CD14-positive monocyte (primary cell): ENCODE measurements at regions not wholly inside any gene's neighbourhood (a gene's known extent, or its start where the extent isn't known, plus 50 kb on each side); places are given as distances from the start of the nearest gene placed in this dataset.

Experiments
- DNase-seq, 3 donors: peaks; one replicate each; pipeline ENCODE4 v3.0.0-alpha.2; 2011 to 2022
- H2AFZ ChIP-seq: 2 replicates; pipeline ENCODE4 v1.6.0; 2012; ENCODE audit warnings: mild to moderate bottlenecking, low read depth, low read length, inconsistent platforms; ENCODE audit not compliant: insufficient read depth, poor library complexity, severe bottlenecking
- H3K27ac ChIP-seq, 2 donors: 1 replicate in 1 of 2; 2 replicates in 1 of 2; pipeline ENCODE4 v1.5.1; 2012 to 2013; ENCODE audit warnings: low read length in 2 of 2, control low read depth in 1 of 2, inconsistent platforms in 1 of 2, low read depth in 1 of 2, mild to moderate bottlenecking in 1 of 2
- H3K27me3 ChIP-seq, 2 donors: one replicate each; pipeline versions ENCODE4 v1.6.0 to v1.6.1; 2011 to 2013; ENCODE audit warnings: low read length in 2 of 2; ENCODE audit not compliant: control insufficient read depth in 2 of 2, insufficient read depth in 2 of 2
- H3K36me3 ChIP-seq, 2 donors: replicated peaks in 1 of 2; 1 replicate in 1 of 2; 2 replicates in 1 of 2; pipeline versions ENCODE4 v1.5.1 to v1.6.1; 2012 to 2013; ENCODE audit warnings: low read length in 2 of 2, control low read depth in 1 of 2, inconsistent platforms in 1 of 2, mild to moderate bottlenecking in 1 of 2; ENCODE audit not compliant: insufficient read depth in 2 of 2, control insufficient read depth in 1 of 2
- H3K4me1 ChIP-seq, 2 donors: 1 replicate in 1 of 2; 2 replicates in 1 of 2; pipeline versions ENCODE4 v1.5.1 to v1.6.1; 2012 to 2013; ENCODE audit warnings: low read length in 2 of 2, control low read depth in 1 of 2, inconsistent platforms in 1 of 2, mild to moderate bottlenecking in 1 of 2, moderate library complexity in 1 of 2; ENCODE audit not compliant: insufficient read depth in 2 of 2, control insufficient read depth in 1 of 2
- H3K4me2 ChIP-seq: replicated peaks from 2 replicates; pipeline ENCODE3; 2012; ENCODE audit warnings: low read length, moderate library complexity, mild to moderate bottlenecking; ENCODE audit not compliant: poor library complexity, severe bottlenecking; ENCODE audit errors: extremely low read depth
- H3K4me3 ChIP-seq, 3 experiments: fragments of 200-600 bp in 1 of 3; sonication (generic) in 1 of 3; replicated peaks in 1 of 3; 1 replicate in 2 of 3; 2 replicates in 1 of 3; pipeline ENCODE4 v1.5.1; 2011 to 2013; ENCODE audit warnings: low read length in 3 of 3, mild to moderate bottlenecking in 3 of 3, control low read depth in 2 of 3, low read depth in 2 of 3, inconsistent platforms in 1 of 3, moderate library complexity in 1 of 3
- H3K79me2 ChIP-seq: 2 replicates; pipeline ENCODE4 v1.6.0; 2012; ENCODE audit warnings: mild to moderate bottlenecking, control low read depth, inconsistent platforms, low read length, moderate library complexity; ENCODE audit not compliant: insufficient read depth
- H3K9ac ChIP-seq: 2 replicates; pipeline ENCODE4 v1.6.0; 2017; ENCODE audit warnings: low read length, mild to moderate bottlenecking; ENCODE audit not compliant: insufficient read depth, poor library complexity, severe bottlenecking
- H3K9me3 ChIP-seq, 2 donors: replicated peaks in 1 of 2; 1 replicate in 1 of 2; 2 replicates in 1 of 2; pipeline versions ENCODE4 v1.5.1 to v1.6.1; 2012 to 2013; ENCODE audit warnings: low read length in 2 of 2, control low read depth in 1 of 2; ENCODE audit not compliant: control insufficient read depth in 1 of 2, insufficient read depth in 1 of 2
- H4K20me1 ChIP-seq: 2 replicates; pipeline ENCODE4 v1.6.0; 2012; ENCODE audit warnings: mild to moderate bottlenecking, low read length, control low read depth, moderate library complexity; ENCODE audit not compliant: insufficient read depth
- H3K27ac Mint-ChIP-seq, 7 donors: one replicate each; pipeline ENCODE4 v1.8.0; 2020; ENCODE audit warnings: mild to moderate bottlenecking in 7 of 7, mixed read lengths in 7 of 7, moderate library complexity in 6 of 7, inconsistent platforms in 2 of 7
- H3K27me3 Mint-ChIP-seq, 3 donors: one replicate each; pipeline ENCODE4 v1.8.0; 2021 to 2022; ENCODE audit warnings: low read depth in 3 of 3, mild to moderate bottlenecking in 3 of 3, mixed read lengths in 3 of 3, moderate library complexity in 3 of 3, inconsistent platforms in 1 of 3
- H3K36me3 Mint-ChIP-seq, 2 donors: one replicate each; pipeline ENCODE4 v1.8.0; 2020; ENCODE audit warnings: mixed read lengths in 2 of 2, inconsistent platforms in 1 of 2, mild to moderate bottlenecking in 1 of 2
- H3K4me1 Mint-ChIP-seq: one replicate; pipeline ENCODE4 v1.8.0; 2020; ENCODE audit warnings: mild to moderate bottlenecking, mixed read lengths
- H3K4me3 Mint-ChIP-seq, 2 donors: one replicate each; pipeline ENCODE4 v1.8.0; 2020; ENCODE audit warnings: mild to moderate bottlenecking in 2 of 2, mixed read lengths in 2 of 2, moderate library complexity in 1 of 2
- H3K9me3 Mint-ChIP-seq, 7 donors: one replicate each; pipeline ENCODE4 v1.8.0; 2020 to 2022; ENCODE audit warnings: mixed read lengths in 7 of 7, mild to moderate bottlenecking in 6 of 7, moderate library complexity in 6 of 7, inconsistent platforms in 2 of 7
- WGBS: methylation state at CpG from one replicate; pipeline ENCODE4 v1.1.5; 2013; ENCODE audit warnings: missing lambda C conversion rate; ENCODE audit not compliant: insufficient coverage; 5-methylcytosine and 5-hydroxymethylcytosine counted together
- intact Hi-C, 2 donors: fragments of 100-400 bp; cut with micrococcal nuclease; formaldehyde crosslinking; loops; one replicate each; pipeline versions ENCODE4 v1.15.0 to v1.15.1; 2023
- TF ChIP-seq, protein P1 (sequence below): fragments of 200-600 bp; IDR thresholded peaks from one replicate; pipeline ENCODE4 v1.8.0; 2022; ENCODE audit warnings: antibody characterized with exemption, mild to moderate bottlenecking

DNA sequence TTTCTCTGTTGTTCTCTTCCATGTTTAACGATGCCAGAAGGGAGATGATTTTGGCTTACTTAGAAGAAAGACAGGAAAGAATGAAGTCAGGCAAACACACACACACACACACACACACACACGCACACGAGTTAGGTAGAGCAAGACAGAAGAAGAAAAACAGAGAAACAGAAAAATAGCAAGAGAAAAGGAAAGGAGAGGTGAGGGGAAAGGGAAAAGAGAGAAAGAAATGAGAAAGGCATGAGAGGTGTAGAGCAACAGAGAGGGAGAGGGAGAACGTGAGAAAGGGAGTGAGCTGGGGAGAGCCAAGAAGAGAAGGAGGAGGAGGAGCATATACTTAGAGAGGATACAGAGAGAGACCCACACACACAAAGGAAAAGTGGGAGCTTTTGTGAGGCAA lies 385.3 kb downstream of the DOK5 start:
- Mint-ChIP-seq H3K36me3 (no peaks in the 10 kb centered on the region), H3K4me1 (no peaks in the 10 kb centered on the region), H3K9me3 (peaks cover 0 to 5% (median 3%) of the 10 kb centered on the region in 7 donors), H3K27me3 (no peaks in the 10 kb centered on the region), H3K4me3 (no peak overlapping the region), H3K27ac (no peak overlapping the region)
- TF ChIP-seq, protein P1, sequence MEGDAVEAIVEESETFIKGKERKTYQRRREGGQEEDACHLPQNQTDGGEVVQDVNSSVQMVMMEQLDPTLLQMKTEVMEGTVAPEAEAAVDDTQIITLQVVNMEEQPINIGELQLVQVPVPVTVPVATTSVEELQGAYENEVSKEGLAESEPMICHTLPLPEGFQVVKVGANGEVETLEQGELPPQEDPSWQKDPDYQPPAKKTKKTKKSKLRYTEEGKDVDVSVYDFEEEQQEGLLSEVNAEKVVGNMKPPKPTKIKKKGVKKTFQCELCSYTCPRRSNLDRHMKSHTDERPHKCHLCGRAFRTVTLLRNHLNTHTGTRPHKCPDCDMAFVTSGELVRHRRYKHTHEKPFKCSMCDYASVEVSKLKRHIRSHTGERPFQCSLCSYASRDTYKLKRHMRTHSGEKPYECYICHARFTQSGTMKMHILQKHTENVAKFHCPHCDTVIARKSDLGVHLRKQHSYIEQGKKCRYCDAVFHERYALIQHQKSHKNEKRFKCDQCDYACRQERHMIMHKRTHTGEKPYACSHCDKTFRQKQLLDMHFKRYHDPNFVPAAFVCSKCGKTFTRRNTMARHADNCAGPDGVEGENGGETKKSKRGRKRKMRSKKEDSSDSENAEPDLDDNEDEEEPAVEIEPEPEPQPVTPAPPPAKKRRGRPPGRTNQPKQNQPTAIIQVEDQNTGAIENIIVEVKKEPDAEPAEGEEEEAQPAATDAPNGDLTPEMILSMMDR = no peak
- WGBS = no CpG with 5 or more reads among the region's 4 CpGs
- no peak for DNase-seq
- no peak overlapping the region for H3K27ac ChIP-seq
- no peak overlapping the region for H3K9ac ChIP-seq
- peaks cover 0 to 2% of the 10 kb centered on the region in 2 donors for H3K9me3 ChIP-seq
- H2AFZ ChIP-seq = no peak overlapping the region
- H3K79me2 ChIP-seq = no peaks in the 10 kb centered on the region
- intact Hi-C loops = no loop called here
- H3K4me3 ChIP-seq = no peak overlapping the region
- H3K4me2 ChIP-seq = no peak overlapping the region
- no peaks in the 10 kb centered on the region for H3K27me3 ChIP-seq
- H4K20me1 ChIP-seq = no peaks in the 10 kb centered on the region
- H3K4me1 ChIP-seq = no peaks in the 10 kb centered on the region
- no peaks in the 10 kb centered on the region for H3K36me3 ChIP-seq

DNA sequence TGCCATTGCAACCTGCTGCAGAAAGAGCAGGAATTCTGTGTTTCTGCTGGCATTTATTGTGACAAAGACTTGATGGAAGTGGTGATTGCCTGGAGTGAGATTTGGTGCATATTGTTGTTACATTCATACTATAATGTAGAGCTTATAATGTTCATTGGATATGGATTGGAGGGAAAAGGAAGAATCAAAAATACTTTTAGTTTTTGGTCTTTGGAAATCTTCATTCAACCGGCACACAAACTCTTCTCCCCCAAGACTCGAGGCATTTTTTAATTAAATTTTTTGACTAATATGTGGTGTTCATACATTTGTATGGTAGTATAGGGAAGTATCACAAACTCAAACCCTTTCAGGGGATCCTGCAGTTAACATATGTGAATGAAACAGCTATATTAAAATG lies 380.8 kb downstream of the DOK5 start:
- Histone ChIP-seq H3K79me2 (no peaks in the 10 kb centered on the region), H2AFZ (no peak overlapping the region), H4K20me1 (no peaks in the 10 kb centered on the region), H3K9ac (no peak overlapping the region), H3K36me3 (no peaks in the 10 kb centered on the region), H3K9me3 (peaks cover 0 to 6% of the 10 kb centered on the region in 2 donors), H3K4me2 (no peak overlapping the region), H3K4me1 (no peaks in the 10 kb centered on the region), H3K27ac (no peak overlapping the region), H3K27me3 (no peaks in the 10 kb centered on the region), H3K4me3 (no peak overlapping the region)
- no peak for DNase-seq
- Mint-ChIP-seq H3K36me3 (no peaks in the 10 kb centered on the region), H3K27ac (no peak overlapping the region), H3K27me3 (no peaks in the 10 kb centered on the region), H3K4me1 (no peaks in the 10 kb centered on the region), H3K4me3 (no peak overlapping the region), H3K9me3 (peaks cover 2 to 14% (median 4%) of the 10 kb centered on the region in 7 donors)
- no CpG with 5 or more reads among the region's 2 CpGs for WGBS
- intact Hi-C loops = no loop called here
- TF ChIP-seq, protein P1 = no peak
